ENCODE measurements at regions not wholly inside any gene's neighbourhood (a gene's known extent, or its start where the extent isn't known, plus 50 kb on each side); places are given as distances from the start of the nearest gene placed in this dataset.
"Not testable (repeated sequence)": the region's sequence is repeated elsewhere in the genome, so short reads cannot be mapped to it uniquely, and the experiment has no call there.

DNA sequence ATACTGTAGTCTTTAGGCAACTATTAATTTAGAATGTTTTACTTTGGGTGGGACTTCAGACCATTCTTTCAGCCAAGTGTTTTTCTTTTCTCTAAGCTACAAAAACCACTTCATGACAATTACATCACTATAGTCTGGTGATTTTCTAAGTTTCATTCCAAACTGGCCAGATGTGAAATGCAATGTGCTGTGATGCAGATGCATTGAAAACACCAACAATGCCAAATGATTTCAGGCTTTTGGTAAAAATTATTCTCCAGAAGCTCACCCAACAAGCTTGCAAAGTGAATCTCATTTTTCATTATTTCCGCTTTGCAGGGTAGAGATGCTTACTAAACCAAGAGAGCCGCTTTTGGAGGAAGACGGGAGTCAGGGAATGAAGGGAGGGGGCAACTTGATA lies 118.4 kb upstream of the ANK3 start:
- no peak for DNase-seq

DNA sequence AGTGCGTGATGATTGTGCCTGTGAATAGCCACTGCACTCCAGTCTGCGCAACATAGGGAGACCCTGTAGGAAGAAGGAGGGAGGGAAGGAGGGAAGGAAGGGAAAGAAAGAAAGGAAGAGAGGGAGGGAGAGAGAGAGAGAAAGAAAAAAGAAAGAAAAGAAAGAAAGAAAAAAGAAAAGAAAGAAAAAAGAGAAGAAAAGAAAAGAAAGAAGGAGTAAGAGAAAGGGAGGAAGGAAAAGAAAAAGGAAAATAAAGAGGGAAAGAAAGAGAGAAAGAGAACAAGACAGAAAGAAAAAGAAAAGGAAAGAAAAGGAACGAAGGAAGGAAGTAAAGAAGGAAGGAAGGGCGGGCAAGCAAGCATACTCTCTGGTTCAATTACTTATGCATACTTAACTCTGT lies 112.9 kb upstream of the ANK3 start:
- DNase-seq, result no peak

DNA sequence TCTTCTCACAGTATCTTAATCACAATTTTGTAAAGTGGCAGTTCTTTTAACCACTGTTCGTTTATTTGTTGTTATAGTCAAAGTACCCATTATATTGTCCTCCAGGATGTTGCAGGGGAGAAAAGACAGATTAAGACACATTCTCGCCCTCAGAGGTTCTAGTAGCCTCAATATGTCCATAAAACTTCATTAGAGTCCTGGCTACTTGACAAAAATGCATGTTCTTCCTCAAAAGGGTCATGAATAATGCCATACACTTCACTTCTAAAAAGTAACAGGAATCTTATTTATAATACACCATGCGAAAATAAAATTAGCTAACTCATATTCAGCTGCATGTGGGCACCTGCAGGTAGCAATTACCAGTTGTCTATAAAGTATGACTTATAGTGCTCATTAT lies 109.3 kb upstream of the ANK3 start:
- DNase-seq, result no peak

DNA sequence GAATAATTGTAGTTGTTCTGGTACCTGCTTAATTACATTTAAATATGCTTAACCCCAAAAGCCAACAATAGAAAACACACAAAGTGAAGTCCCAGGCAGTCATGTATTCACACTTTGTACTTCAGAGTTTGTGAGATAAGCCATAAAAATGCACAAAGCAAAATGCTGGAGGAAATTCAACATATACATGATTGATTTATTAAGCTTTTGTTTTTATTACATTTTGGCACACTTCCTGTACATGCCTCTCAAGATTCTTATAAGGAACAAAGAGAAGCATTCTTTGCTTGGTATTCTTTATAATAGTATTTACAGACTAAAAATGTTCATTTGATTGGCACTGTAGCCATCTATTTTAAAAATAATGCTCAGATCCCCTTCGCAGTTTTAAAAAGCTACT lies 107.7 kb upstream of the ANK3 start:
- no peak for DNase-seq

DNA sequence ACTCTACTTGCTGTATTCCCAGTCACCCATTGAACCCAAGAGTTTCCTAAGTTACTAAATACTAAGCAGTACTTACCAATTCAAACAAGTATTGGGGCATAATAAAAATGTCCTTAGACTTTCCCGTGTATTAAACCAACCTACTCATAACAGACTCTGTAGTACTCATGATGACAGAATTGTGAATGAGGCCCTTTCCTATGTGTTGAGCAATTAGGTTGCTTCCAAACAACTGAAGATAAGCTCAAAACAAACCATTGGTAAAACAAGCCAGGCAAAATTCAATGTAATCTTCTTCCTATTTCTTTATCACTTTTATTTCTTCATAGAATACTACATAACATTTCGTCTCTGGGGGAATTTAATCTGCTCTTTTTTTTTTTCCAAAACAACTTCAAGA lies 106.5 kb upstream of the ANK3 start:
- DNase-seq, result no peak

DNA sequence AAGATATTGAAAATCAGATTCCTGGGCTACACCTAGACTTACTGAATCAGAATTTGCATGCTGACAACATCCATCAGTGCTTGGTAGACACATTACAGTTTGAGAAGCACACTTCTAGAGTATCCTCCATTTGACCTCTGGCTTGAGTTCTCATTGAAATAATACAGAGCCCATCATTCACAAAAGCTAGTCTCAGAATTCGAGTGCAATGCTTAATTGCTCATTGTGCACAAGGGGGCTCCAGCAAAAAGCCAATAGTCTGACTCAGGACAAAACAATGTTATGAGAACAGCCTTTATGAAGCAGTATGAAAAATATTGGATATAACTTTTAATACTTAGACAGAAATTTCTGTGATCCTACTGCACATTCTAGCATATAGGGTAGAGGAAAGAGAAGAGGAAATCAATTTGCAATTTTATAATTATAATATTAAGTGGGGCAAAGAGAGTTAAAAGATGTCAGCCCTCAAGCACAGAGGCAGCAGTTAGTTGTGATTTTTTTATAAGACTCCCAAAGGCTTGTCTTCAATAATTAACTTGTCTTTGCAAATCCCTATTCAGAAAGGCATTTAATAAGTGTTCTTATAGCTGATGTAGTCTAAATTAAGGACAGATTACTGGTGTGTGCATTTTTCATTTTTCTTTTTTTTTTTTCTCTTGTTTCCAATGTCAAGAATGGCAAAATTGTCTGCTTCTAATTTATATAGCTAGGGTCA lies 105.8 kb upstream of the ANK3 start:
- no peak for DNase-seq

DNA sequence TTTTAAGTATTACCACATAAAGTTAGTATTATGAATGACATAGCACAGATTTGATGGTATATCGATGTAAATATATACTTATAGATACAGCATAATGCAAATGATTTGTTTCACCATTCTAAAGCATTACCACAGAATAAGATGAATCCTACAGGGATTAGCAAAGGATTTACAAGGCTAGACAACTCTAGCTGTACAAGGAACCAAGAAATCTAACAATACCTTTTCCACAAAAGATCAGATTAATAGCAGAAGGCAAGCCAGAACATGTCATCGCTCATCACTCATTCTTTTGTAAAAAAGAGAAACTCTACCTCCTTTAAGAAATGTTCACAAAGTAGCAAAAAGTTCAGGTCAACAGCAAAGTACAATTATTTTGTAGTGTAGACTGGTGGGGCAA lies 105.1 kb upstream of the ANK3 start:
- no peak for DNase-seq

DNA sequence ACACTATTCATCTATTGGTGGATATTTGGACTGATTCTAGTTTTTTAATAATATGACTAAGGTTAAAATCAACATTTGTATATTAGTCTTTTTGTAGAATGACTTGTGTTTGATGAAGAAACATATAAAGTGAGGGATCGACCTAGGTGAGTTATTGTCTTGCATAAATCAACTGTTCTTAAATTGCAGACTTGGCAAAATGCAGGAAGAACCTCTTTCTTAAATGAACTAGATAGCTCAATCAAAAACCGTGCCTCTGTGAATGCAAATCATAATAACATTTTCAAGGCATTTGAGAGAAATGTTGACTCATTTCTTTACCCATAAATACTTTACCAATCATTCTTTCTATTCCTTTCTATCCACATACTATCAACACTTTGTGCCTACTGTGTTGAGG lies 101.5 kb upstream of the ANK3 start:
- DNase-seq, result no peak

DNA sequence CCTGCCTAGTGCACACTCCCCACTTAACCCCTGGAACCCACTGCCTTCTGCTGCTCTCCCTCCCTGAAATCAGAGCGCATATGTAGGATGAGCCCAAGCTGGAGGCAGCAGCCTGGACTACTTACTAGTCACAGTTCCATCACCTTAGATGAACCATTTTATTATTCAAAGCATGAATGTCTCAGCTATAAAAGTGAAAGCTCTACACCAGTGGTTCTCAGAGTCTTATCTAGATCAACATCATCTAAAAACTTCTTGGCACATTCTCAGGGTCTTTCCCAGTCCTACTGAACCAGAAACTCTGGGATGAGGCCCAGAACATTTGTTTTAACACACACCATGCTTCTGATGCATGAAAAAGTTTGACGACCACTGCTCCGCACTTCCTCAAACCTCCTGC lies 100.3 kb upstream of the ANK3 start:
- no peak for DNase-seq

DNA sequence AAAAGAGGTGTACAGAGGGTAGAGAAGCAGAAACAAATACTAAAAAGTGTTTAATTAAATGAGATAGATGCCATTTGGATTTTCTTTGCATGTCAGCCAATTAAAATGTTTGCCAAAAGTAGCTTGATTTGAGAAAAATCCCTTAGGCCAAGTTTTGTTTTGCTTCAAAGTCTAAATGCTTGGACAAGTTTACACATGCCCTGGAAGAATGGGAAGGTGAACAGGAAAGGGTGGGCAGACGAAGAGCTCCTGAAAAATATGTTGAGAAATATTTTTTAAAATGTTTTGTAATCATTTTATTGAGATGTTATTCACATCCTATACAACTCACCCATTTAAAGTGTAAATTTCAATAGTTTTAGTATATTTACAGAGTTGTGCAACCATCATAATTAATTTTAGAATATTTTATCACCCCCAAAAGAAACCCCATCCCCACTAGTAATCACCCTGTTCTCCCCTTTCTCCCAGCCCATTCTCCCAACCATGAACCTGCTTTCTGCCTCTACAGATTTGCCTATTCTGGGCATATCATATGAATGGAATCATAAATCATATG lies 98.5 kb upstream of the ANK3 start:
- no peak for DNase-seq

DNA sequence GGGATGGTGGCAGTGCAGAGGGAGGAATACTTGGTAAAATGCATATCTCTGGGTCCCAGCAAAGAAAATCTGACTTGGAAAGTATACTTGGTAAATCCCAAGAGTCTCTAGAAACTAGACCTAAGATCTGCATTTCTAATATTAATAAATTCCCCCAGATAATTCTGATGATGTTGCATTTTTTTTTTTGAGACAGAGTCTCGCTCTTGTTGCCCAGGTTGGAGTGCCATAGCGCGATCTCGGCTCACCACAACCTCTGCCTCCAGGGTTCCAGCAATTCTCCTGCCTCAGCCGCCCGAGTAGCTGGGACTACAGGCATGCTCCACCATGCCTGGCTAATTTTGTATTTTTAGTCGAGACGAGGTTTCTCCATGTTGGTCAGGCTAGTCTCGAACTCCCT lies 97.9 kb upstream of the ANK3 start:
- no peak for DNase-seq

DNA sequence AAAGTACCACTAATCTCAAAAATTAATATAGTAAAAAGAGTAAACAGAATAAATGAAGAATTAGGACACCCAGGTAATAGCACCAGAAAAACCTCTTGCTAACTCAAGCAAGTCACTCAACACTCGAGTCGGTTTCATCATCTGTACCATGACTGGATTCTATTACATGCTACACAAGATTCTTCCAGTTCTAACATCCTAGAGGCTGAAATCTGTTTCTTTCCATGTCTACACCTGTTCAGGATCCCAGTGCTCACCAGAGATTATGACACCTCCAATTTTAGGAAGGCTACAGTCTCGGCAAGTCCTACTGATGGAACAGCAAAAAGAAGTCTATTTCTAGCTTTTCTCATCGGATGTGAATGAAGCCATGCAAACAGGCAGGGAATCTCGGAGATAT lies 95.3 kb upstream of the ANK3 start:
- DNase-seq, result no peak

DNA sequence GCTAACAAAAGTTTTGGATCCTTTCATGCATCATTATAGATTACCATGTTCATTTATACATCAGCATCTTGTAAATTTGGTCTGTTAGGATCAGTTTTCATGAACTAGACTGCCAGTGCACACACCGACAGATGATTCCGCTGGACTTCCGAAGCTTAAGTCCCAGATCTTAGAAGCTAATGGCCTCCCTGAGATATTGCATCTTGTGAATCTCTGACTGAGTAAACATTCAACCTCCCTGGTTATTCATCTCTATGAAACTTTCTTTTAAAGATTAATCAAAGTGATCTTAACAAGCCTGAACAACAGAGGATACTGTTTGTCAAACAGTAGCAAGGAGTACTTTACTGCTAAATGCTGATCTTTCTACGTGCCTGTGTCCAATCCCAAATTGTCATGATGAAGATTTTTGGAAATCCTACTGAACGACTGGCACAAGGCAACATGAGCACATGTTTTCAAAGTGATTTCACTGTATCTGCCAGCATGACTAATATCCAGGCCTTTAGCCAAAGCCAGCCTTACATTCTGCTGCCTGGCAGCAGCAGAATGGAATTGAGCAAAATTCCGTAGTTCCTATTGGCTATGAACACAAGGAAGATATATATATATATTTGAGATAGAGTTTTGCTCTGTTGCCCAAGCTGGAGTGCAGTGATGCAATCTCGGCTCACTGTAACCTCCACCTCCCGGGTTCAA lies 91.3 kb upstream of the ANK3 start:
- DNase-seq, result no peak

DNA sequence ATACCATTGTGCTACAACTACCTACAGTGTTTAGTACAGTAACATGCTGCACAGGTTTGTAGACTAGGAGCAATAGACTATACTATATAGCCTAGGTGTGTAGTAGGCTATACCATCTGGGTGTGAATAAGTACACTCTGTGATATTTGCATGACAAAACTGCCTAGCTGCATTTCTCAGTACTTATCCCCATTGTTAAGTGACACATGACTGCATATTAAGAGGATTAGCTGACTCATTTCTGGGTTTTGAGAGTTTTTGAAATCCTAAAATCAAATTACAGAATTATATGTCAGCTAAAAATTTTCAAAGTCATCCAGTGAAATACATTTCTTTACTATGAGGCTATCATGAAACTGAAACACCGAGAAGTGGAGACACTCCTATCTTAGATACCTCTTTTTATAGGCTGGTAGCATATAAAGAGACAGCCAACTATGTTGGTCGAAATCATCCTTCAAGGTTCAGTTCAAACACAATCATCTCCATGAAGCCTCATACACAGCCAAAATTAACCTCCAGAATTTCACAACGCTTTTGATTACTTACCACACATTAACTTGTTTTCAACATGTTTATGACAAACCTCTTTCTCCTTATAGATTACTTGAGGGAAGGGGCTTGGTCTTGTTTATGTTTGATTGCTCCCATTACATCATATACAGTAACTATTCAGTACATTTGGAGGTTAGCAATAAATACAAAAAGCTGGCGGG lies 89.8 kb upstream of the ANK3 start:
- no peak for DNase-seq

DNA sequence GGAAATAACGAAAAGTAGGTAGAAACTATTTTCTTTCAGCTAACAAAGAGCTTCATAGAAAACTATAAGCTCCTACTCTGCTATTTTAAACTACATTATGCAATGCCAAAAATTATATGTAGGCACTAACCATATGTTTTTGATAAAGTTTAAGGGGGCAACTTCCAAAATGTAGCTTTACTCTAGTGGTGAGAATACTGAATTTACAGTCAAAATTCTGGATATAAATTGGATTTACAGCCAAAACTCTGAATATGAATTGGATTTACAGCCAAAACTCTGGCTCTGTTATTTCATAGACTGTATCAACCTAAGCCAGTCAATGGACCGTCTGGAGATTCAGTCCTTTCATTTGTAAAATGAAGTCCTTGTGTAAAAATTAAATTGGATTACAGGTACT lies 86.8 kb upstream of the ANK3 start:
- no peak for DNase-seq

DNA sequence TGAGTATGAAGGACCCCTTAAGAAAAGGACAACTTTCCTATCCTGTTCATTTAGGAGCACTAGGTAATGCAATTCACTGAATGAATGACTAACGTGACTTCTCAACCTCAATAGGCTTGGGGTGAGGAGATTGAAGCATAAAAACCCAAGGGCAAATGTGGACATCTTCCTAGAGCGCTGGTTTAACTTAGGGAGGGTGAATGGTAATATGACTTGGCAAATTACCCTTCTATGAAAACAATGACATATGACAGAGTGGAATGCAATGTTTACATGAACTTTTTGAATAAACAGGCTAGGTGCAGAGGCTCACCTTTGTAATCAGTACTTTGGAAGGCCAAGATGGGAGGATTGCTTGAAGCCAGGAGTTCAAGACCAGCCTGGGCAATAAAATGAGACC lies 83.9 kb upstream of the ANK3 start:
- no peak for DNase-seq

DNA sequence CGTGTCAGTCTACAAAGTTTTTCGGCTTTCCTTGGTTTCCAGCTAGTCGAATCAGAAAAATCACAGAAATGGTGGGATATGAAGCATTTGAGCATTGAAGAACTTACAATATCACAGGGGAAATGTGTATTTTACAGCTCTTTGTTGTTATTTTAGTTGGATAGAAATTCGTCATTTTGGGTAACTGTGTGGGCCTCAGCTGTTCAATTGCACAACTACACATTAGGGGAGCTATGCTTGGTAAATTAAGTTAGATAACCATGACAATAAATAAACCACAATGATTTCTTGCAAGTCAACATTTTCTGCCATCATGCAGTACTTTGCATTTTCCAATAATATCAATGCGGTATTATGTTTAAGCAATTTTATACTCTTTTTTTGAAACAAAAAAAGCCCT lies 80.4 kb upstream of the ANK3 start:
- DNase-seq, result no peak

DNA sequence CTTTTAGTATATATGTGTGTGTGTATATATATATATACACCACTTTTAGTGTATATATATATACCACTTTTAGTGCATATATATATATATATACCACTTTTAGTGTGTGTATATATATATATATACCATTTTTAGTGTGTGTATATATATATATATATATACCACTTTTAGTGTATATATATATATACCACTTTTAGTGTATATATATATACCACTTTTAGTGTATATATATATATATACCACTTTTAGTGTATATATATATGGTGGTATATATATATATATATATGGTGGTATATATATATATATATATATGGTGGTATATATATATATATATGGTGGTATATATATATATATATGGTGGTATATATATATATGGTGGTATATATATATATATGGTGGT lies 79.5 kb upstream of the ANK3 start:
- not testable (repeated sequence) for DNase-seq

DNA sequence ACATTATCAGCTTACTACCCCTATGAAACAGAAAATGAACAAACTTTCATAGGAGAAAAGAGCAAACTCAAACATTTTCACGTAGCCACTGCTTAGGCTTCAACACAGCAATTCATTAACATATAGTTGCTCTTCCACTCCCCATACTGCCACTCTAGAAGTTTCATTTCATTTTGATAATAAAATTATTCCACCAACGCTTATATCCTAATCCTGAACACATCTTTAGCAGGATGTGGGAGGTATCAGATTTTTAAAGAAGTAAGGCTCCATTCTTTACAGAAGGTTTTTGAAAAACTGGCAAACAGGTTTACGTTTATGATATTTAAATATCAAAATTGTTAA lies 77.5 kb upstream of the ANK3 start:
- no peak for DNase-seq

DNA sequence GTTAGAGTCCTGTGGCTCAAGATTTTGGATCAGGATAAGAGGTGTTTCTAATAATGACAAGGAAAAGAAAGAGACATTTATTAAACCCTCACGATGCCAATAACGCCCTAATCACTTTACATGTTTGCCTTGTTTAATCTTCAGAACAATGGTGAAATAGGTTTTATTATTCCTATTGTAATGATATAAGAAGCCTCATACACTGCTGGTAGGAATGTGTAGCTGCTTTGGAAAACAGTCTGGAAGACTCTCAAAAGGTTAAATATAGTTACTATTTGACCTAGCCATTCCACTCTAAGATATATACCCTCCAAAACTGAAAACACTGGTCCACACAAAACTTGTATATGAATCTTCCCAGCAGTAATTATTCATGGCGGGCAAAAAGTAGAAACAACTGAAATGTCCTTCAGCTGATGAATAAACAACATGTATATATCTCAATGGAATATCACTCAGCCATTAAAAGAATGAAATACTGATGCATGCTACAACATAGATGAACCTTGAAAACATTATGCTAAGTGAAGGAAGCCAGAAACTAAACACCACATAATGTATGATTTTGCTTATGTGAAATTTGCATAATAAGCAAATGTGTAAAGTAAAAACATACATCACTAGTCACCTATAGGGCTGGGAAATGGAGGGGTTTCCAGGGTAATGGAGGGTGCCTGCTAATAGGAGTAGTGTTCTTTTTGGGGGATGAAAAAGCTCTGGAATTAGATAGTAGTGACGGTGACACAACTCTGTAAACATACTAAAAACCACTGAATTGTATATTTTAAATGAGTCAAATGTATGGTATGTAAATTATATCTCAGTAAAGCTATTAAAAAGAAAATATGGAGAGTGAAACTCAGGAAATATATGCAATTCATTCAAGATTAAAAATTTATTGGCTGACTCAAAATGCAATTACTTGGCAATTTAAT lies 76.9 kb upstream of the ANK3 start:
- no peak for DNase-seq

DNA sequence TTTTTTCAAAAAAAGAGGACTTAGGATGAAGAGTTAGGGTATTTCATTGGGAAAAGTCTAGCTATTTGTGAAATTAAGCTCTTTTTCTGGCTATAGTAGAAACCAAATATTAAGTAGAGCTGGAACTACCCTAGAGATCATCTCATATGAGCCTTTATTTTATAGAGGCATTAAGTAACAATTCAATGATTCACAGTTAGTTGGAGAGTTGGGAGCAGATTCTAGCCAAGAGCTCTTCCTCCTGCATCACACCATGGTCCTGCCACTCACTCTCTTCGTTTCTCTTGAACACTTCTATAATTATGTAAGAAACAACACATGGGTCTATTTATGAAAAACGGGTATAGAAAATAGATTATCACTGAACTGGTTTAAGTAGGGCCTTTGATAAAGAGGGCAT lies 76.1 kb upstream of the ANK3 start:
- DNase-seq, result no peak

DNA sequence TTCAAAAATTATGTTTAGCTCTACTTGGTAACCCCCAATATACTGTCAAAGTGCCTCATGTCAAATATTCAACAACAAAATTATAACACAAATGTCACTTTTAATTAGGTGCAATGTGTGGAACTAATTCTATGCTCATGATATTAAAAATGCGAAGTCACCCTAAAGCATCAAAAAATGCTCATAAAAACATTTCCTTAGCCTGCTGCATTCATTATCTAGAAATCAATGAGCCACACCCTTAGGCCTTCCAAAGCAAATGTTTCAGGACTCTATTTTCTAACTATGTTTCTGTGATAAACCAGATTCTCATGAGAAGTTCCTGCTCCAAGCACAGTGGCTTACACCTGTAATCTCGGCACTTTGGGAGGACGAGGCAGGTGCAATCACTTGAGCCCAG lies 75.0 kb upstream of the ANK3 start:
- no peak for DNase-seq

DNA sequence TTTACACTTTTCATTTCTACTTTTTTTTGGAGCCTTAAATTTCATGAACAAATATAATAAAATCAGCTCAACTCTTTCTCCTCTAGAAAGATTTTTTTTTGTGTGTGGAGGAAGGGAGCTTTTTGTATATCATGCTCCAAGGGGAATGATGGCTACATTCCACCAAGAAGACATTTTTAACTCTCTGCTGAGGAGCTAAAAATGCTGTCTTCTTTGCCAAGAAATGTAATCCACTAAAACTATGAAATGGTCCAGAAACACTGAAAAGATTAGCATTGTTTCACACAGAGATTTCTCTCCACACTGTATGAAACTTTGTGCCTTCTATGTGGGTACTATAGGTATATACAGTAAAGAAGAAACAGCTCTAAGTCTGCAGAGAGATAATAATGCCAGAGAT lies 74.1 kb upstream of the ANK3 start:
- no peak for DNase-seq

All from CD4-positive, alpha-beta T cell treated with Interleukin-15 for 1 hour (primary cell).